Body of pancreas (tissue), 4 donors: ENCODE measurements at regions not wholly inside any gene's neighbourhood (a gene's known extent, or its start where the extent isn't known, plus 50 kb on each side); places are given as distances from the start of the nearest gene placed in this dataset.
"Not testable (repeated sequence)": the region's sequence is repeated elsewhere in the genome, so short reads cannot be mapped to it uniquely, and the experiment has no call there.

ENCODE experiments used
- ATAC-seq: fragments of 150-250 bp; one replicate; pipeline ENCODE4 v1.9.1; 2016
- DNase-seq, 4 donors: peaks; one replicate each; pipeline ENCODE4 v3.0.0-alpha.2; 2019
- H3K27ac ChIP-seq, 4 donors: fragments of 200-600 bp; sonication (generic); 1 replicate in 3 of 4; 2 replicates in 1 of 4; pipeline versions ENCODE4 v1.5.1 to v1.6.1; 2016 to 2019; ENCODE audit warnings: mild to moderate bottlenecking in 1 of 4, mixed read lengths in 1 of 4, moderate library complexity in 1 of 4
- H3K27me3 ChIP-seq, 2 donors: fragments of 200-600 bp; sonication (generic); one replicate each; pipeline ENCODE4 v1.6.0; 2016; ENCODE audit warnings: mild to moderate bottlenecking in 1 of 2
- H3K36me3 ChIP-seq, 2 donors: fragments of 200-600 bp; sonication (generic); replicated peaks in 1 of 2; 2 replicates each; pipeline ENCODE4 v1.5.1; 2016; ENCODE audit warnings: low read depth in 2 of 2; ENCODE audit not compliant: insufficient read depth in 1 of 2
- H3K4me1 ChIP-seq: fragments of 200-600 bp; sonication (generic); one replicate; pipeline ENCODE4 v1.6.0; 2016
- H3K4me3 ChIP-seq, 2 donors: fragments of 200-600 bp; sonication (generic); 1 replicate in 1 of 2; 2 replicates in 1 of 2; pipeline ENCODE4 v1.5.1; 2016 to 2019
- H3K9me3 ChIP-seq, 3 donors: fragments of 200-600 bp; sonication (generic); 1 replicate in 2 of 3; 2 replicates in 1 of 3; pipeline ENCODE4 v1.5.1; 2016
- CTCF ChIP-seq, 7 experiments: fragments of 450-650 bp in 4 of 7; fragments of 200-600 bp in 3 of 7; sonication (generic) in 3 of 7; IDR thresholded peaks; one replicate each; pipeline ENCODE4 v1.5.1; 2016 to 2019; ENCODE audit warnings: antibody characterized with exemption in 7 of 7
- POLR2A ChIP-seq, 3 donors: fragments of 450-650 bp; IDR thresholded peaks; one replicate each; pipeline ENCODE4 v1.6.1; 2016; ENCODE audit warnings: antibody characterized with exemption in 3 of 3, mild to moderate bottlenecking in 2 of 3
- WGBS, 2 donors: methylation state at CpG; one replicate each; pipeline ENCODE4 v1.1.5; 2017; 5-methylcytosine and 5-hydroxymethylcytosine counted together
- intact Hi-C: fragments of 100-400 bp; cut with DNase I; formaldehyde crosslinking; loops from one replicate; pipeline ENCODE4 v1.15.1; 2023

- Histone ChIP-seq H3K27ac (no peak overlapping the region), H3K27me3 (no peaks in the 10 kb centered on the region), H3K4me1 (no peaks in the 10 kb centered on the region), H3K4me3 (no peak overlapping the region), H3K36me3 (no peaks in the 10 kb centered on the region), H3K9me3 (no peaks in the 10 kb centered on the region)
- 68 to 87% methylated on average over 7 of the region's 7 CpGs for WGBS, 2 donors
- intact Hi-C loops: no loop called here
- no peak for TF ChIP-seq POLR2A (IDR thresholded peaks at IDR 0.05)
- no peak for TF ChIP-seq CTCF (IDR thresholded peaks at IDR 0.05)
- DNase-seq: no peak
- no peak for ATAC-seq
Observed at GRCh38 chr18:73528066-73528465, 619.6 kb downstream of the FBXO15 start.

GRCh38 chr18:73520229-73520628 lies 627.4 kb downstream of the FBXO15 start:
- intact Hi-C loops: no loop called here
- WGBS, 2 donors: 49 to 69% methylated on average over 5 of the region's 5 CpGs
- DNase-seq: no peak
- H3K36me3 ChIP-seq: no peaks in the 10 kb centered on the region
- H3K27ac ChIP-seq: no peak overlapping the region
- H3K27me3 ChIP-seq: no peaks in the 10 kb centered on the region
- no peaks in the 10 kb centered on the region for H3K4me1 ChIP-seq
- ATAC-seq: no peak
- H3K9me3 ChIP-seq: no peaks in the 10 kb centered on the region
- TF ChIP-seq POLR2A (IDR thresholded peaks at IDR 0.05) (no peak), CTCF (IDR thresholded peaks at IDR 0.05) (no peak)
- no peak overlapping the region for H3K4me3 ChIP-seq

- H3K27me3 ChIP-seq, ATAC-seq, intact Hi-C loops, DNase-seq, H3K36me3 ChIP-seq, H3K9me3 ChIP-seq, H3K4me1 ChIP-seq, H3K27ac ChIP-seq, H3K4me3 ChIP-seq: not testable (repeated sequence)
- whole genome bisulfite sequencing, 2 donors: 73 to 78% methylated on average over 2 of the region's 2 CpGs
Observed at GRCh38 chr18:73516056-73516455, 631.6 kb downstream of the FBXO15 start.

GRCh38 chr18:73514449-73514848 lies 633.2 kb downstream of the FBXO15 start:
- Histone ChIP-seq H3K4me3 (no peak overlapping the region), H3K36me3 (no peaks in the 10 kb centered on the region), H3K4me1 (no peaks in the 10 kb centered on the region), H3K27ac (no peak overlapping the region), H3K27me3 (no peaks in the 10 kb centered on the region), H3K9me3 (no peaks in the 10 kb centered on the region)
- intact Hi-C loops: no loop called here
- TF ChIP-seq POLR2A (IDR thresholded peaks at IDR 0.05): no peak
- ATAC-seq (no peak), DNase-seq (no peak)
- WGBS, 2 donors: 70 to 75% methylated on average over 1 of the region's 1 CpG

GRCh38 chr18:73511771-73512503 lies 635.7 kb downstream of the FBXO15 start:
- no peaks in the 10 kb centered on the region for H3K4me1 ChIP-seq
- H3K9me3 ChIP-seq: no peaks in the 10 kb centered on the region
- 49 to 57% methylated on average over 12 of the region's 12 CpGs for WGBS, 2 donors
- H3K27me3 ChIP-seq: no peaks in the 10 kb centered on the region
- ATAC-seq (no peak), DNase-seq (no peak)
- no peaks in the 10 kb centered on the region for H3K36me3 ChIP-seq
- intact Hi-C loops: no loop called here
- H3K4me3 ChIP-seq: no peak overlapping the region
- no peak for TF ChIP-seq POLR2A (IDR thresholded peaks at IDR 0.05)
- TF ChIP-seq CTCF (IDR thresholded peaks at IDR 0.05): no peak
- H3K27ac ChIP-seq: no peak overlapping the region

- no peak for ATAC-seq
- Histone ChIP-seq H3K27me3 (no peaks in the 10 kb centered on the region), H3K27ac (no peak overlapping the region), H3K4me1 (no peaks in the 10 kb centered on the region), H3K9me3 (no peaks in the 10 kb centered on the region), H3K4me3 (no peak overlapping the region), H3K36me3 (no peaks in the 10 kb centered on the region)
- intact Hi-C loops: no loop called here
- 42 to 55% methylated on average over 2 of the region's 2 CpGs for WGBS, 2 donors
- no peak for TF ChIP-seq POLR2A (IDR thresholded peaks at IDR 0.05)
- no peak for TF ChIP-seq CTCF (IDR thresholded peaks at IDR 0.05)
- no peak for DNase-seq
Observed at GRCh38 chr18:73509460-73509859, 638.2 kb downstream of the FBXO15 start.
